ENCODE measurements at regions not wholly inside any gene's neighbourhood (a gene's known extent, or its start where the extent isn't known, plus 50 kb on each side); places are given as distances from the start of the nearest gene placed in this dataset.

GRCh38 chr6:80465513-80465912 lies 359.0 kb downstream of the BCKDHB start:
- H3K9me3 ChIP-seq (ENCODE audit: control insufficient read depth in 4 of 4, insufficient read depth in 3 of 4, low read length in 3 of 4) = no peaks in the 10 kb centered on the region
- no peaks in the 10 kb centered on the region for H3K36me3 ChIP-seq (ENCODE audit: control insufficient read depth in 4 of 4, insufficient read depth in 4 of 4, low read length in 4 of 4)
- no peaks in the 10 kb centered on the region for H3K27me3 ChIP-seq (ENCODE audit: control insufficient read depth in 3 of 3, insufficient read depth in 3 of 3, low read length in 2 of 3)
- peaks cover 0 to 6% (median 0%) of the 10 kb centered on the region in 5 donors for H3K4me1 ChIP-seq (ENCODE audit: control insufficient read depth in 5 of 5, insufficient read depth in 5 of 5, low read length in 5 of 5)
- no peak for ATAC-seq (ENCODE audit: insufficient read depth, low FRiP score)
- DNase-seq = peak in 1 of 3 donors; percentile 22
- H3K9ac ChIP-seq (ENCODE audit: insufficient read depth in 1 of 2, low read length in 2 of 2) = no peak overlapping the region
- no peak for TF ChIP-seq CTCF (IDR thresholded peaks at IDR 0.05; ENCODE audit: control extremely low read depth, extremely low read depth)
- no peak overlapping the region for H3K27ac ChIP-seq (ENCODE audit: low read depth in 1 of 2, low read length in 1 of 2)
- WGBS, 2 donors = 63 to 71% methylated on average over 2 of the region's 2 CpGs
- H3K4me3 ChIP-seq = no peak overlapping the region

- no peak overlapping the region for H3K9ac ChIP-seq (ENCODE audit: insufficient read depth in 1 of 2, low read length in 2 of 2)
- no peak overlapping the region for H3K4me3 ChIP-seq
- TF ChIP-seq CTCF (IDR thresholded peaks at IDR 0.05; ENCODE audit: control extremely low read depth, extremely low read depth) = no peak
- DNase-seq (no peak), ATAC-seq (ENCODE audit: insufficient read depth, low FRiP score) (no peak)
- H3K36me3 ChIP-seq (ENCODE audit: control insufficient read depth in 4 of 4, insufficient read depth in 4 of 4, low read length in 4 of 4) = no peaks in the 10 kb centered on the region
- no peak overlapping the region for H3K27ac ChIP-seq (ENCODE audit: low read depth in 1 of 2, low read length in 1 of 2)
- H3K27me3 ChIP-seq (ENCODE audit: control insufficient read depth in 3 of 3, insufficient read depth in 3 of 3, low read length in 2 of 3) = no peaks in the 10 kb centered on the region
- H3K4me1 ChIP-seq (ENCODE audit: control insufficient read depth in 5 of 5, insufficient read depth in 5 of 5, low read length in 5 of 5) = peaks cover 0 to 6% (median 0%) of the 10 kb centered on the region in 5 donors
- no peaks in the 10 kb centered on the region for H3K9me3 ChIP-seq (ENCODE audit: control insufficient read depth in 4 of 4, insufficient read depth in 3 of 4, low read length in 3 of 4)
Observed at GRCh38 chr6:80464901-80465300, 358.4 kb downstream of the BCKDHB start.

GRCh38 chr6:80463197-80463596 lies 356.7 kb downstream of the BCKDHB start:
- no peak for DNase-seq
- Histone ChIP-seq H3K36me3 (ENCODE audit: control insufficient read depth in 4 of 4, insufficient read depth in 4 of 4, low read length in 4 of 4) (no peaks in the 10 kb centered on the region), H3K27me3 (ENCODE audit: control insufficient read depth in 3 of 3, insufficient read depth in 3 of 3, low read length in 2 of 3) (no peaks in the 10 kb centered on the region), H3K4me3 (no peak overlapping the region), H3K9ac (ENCODE audit: insufficient read depth in 1 of 2, low read length in 2 of 2) (no peak overlapping the region), H3K4me1 (ENCODE audit: control insufficient read depth in 5 of 5, insufficient read depth in 5 of 5, low read length in 5 of 5) (peaks cover 0 to 5% (median 4%) of the 10 kb centered on the region in 5 donors), H3K9me3 (ENCODE audit: control insufficient read depth in 4 of 4, insufficient read depth in 3 of 4, low read length in 3 of 4) (no peaks in the 10 kb centered on the region), H3K27ac (ENCODE audit: low read depth in 1 of 2, low read length in 1 of 2) (no peak overlapping the region)
- no peak for ATAC-seq (ENCODE audit: insufficient read depth, low FRiP score)
- no peak for TF ChIP-seq CTCF (IDR thresholded peaks at IDR 0.05; ENCODE audit: control extremely low read depth, extremely low read depth)

- no peaks in the 10 kb centered on the region for H3K36me3 ChIP-seq (ENCODE audit: control insufficient read depth in 4 of 4, insufficient read depth in 4 of 4, low read length in 4 of 4)
- TF ChIP-seq CTCF (IDR thresholded peaks at IDR 0.05; ENCODE audit: control extremely low read depth, extremely low read depth) = no peak
- H3K27ac ChIP-seq (ENCODE audit: low read depth in 1 of 2, low read length in 1 of 2) = no peak overlapping the region
- H3K27me3 ChIP-seq (ENCODE audit: control insufficient read depth in 3 of 3, insufficient read depth in 3 of 3, low read length in 2 of 3) = no peaks in the 10 kb centered on the region
- DNase-seq (peak in 1 of 3 donors; percentile 21), ATAC-seq (ENCODE audit: insufficient read depth, low FRiP score) (no peak)
- H3K4me3 ChIP-seq = no peak overlapping the region
- no peaks in the 10 kb centered on the region for H3K9me3 ChIP-seq (ENCODE audit: control insufficient read depth in 4 of 4, insufficient read depth in 3 of 4, low read length in 3 of 4)
- H3K4me1 ChIP-seq (ENCODE audit: control insufficient read depth in 5 of 5, insufficient read depth in 5 of 5, low read length in 5 of 5) = peaks cover 0 to 23% (median 9%) of the 10 kb centered on the region in 5 donors
- WGBS, 2 donors = 29 to 66% methylated on average over 1 of the region's 1 CpG
- H3K9ac ChIP-seq (ENCODE audit: insufficient read depth in 1 of 2, low read length in 2 of 2) = no peak overlapping the region
Observed at GRCh38 chr6:80460257-80460865, 353.9 kb downstream of the BCKDHB start.

Data from lung (tissue), 11 donors.